ENCODE measurements at regions not wholly inside any gene's neighbourhood (a gene's known extent, or its start where the extent isn't known, plus 50 kb on each side); places are given as distances from the start of the nearest gene placed in this dataset.

GRCh38 chr18:57231864-57232263 lies 85.0 kb downstream of the BOD1L2 start:
- TF ChIP-seq, protein P1, sequence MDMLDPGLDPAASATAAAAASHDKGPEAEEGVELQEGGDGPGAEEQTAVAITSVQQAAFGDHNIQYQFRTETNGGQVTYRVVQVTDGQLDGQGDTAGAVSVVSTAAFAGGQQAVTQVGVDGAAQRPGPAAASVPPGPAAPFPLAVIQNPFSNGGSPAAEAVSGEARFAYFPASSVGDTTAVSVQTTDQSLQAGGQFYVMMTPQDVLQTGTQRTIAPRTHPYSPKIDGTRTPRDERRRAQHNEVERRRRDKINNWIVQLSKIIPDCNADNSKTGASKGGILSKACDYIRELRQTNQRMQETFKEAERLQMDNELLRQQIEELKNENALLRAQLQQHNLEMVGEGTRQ (IDR thresholded peaks at IDR 0.05; ENCODE audit: borderline replicate concordance, low read depth, low read length), result no peak
- no peak for TF ChIP-seq FOSL2 (IDR thresholded peaks at IDR 0.05; ENCODE audit: borderline replicate concordance, low read depth)
- TF ChIP-seq NFIC (IDR thresholded peaks at IDR 0.05; ENCODE audit: borderline replicate concordance), result no peak
- TF ChIP-seq, protein P2, sequence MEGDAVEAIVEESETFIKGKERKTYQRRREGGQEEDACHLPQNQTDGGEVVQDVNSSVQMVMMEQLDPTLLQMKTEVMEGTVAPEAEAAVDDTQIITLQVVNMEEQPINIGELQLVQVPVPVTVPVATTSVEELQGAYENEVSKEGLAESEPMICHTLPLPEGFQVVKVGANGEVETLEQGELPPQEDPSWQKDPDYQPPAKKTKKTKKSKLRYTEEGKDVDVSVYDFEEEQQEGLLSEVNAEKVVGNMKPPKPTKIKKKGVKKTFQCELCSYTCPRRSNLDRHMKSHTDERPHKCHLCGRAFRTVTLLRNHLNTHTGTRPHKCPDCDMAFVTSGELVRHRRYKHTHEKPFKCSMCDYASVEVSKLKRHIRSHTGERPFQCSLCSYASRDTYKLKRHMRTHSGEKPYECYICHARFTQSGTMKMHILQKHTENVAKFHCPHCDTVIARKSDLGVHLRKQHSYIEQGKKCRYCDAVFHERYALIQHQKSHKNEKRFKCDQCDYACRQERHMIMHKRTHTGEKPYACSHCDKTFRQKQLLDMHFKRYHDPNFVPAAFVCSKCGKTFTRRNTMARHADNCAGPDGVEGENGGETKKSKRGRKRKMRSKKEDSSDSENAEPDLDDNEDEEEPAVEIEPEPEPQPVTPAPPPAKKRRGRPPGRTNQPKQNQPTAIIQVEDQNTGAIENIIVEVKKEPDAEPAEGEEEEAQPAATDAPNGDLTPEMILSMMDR (IDR thresholded peaks at IDR 0.05), result no peak
